GM13976 (cell line): ENCODE measurements at regions not wholly inside any gene's neighbourhood (a gene's known extent, or its start where the extent isn't known, plus 50 kb on each side); places are given as distances from the start of the nearest gene placed in this dataset.
A peak's percentile ranks its signal among the peaks of the same experiment; 100 is the strongest.
"Not testable (repeated sequence)": the region's sequence is repeated elsewhere in the genome, so short reads cannot be mapped to it uniquely, and the experiment has no call there.

ENCODE experiments used
- DNase-seq: peaks from one replicate; pipeline ENCODE4 v3.0.0; 2012; ENCODE audit warnings: low spot score
- in situ Hi-C: fragments of 300-500 bp; cut with MboI; formaldehyde crosslinking; loops from one replicate; pipeline ENCODE4 v1.12.0; 2022; ENCODE audit warnings: low sequenced_read_pairs, mixed read lengths, inconsistent platforms; ENCODE audit not compliant: unreplicated experiment
- TF ChIP-seq, protein P1 (sequence below): IDR thresholded peaks from 2 replicates; pipeline ENCODE4 v1.5.1; 2012; ENCODE audit warnings: borderline replicate concordance, mild to moderate bottlenecking; ENCODE audit not compliant: insufficient read depth; ENCODE audit errors: extremely low read depth, missing control alignments, control extremely low read depth

DNA sequence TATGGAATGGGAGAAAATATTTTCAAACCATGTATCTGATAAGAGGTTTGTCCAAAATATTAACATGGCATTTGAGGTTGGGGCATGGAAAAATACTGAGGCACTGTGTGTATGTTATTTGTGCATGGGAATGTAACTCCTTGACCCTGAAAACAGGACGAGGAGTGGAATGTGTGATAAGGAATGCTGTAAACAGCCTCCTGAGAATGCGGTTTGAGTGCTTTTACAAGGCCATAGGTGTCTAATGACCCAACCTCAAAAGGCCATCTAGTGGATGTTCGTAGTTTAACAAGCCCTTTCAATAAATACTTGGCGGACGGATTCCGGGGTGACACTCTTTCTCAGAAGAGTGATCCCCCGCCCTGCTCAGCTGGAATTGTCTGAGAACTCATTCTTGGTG, 162.9 kb upstream of the USP9X start:
- DNase-seq, result no peak
- TF ChIP-seq, protein P1, sequence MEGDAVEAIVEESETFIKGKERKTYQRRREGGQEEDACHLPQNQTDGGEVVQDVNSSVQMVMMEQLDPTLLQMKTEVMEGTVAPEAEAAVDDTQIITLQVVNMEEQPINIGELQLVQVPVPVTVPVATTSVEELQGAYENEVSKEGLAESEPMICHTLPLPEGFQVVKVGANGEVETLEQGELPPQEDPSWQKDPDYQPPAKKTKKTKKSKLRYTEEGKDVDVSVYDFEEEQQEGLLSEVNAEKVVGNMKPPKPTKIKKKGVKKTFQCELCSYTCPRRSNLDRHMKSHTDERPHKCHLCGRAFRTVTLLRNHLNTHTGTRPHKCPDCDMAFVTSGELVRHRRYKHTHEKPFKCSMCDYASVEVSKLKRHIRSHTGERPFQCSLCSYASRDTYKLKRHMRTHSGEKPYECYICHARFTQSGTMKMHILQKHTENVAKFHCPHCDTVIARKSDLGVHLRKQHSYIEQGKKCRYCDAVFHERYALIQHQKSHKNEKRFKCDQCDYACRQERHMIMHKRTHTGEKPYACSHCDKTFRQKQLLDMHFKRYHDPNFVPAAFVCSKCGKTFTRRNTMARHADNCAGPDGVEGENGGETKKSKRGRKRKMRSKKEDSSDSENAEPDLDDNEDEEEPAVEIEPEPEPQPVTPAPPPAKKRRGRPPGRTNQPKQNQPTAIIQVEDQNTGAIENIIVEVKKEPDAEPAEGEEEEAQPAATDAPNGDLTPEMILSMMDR, result no peak
- in situ Hi-C loops, result no loop called here

DNA sequence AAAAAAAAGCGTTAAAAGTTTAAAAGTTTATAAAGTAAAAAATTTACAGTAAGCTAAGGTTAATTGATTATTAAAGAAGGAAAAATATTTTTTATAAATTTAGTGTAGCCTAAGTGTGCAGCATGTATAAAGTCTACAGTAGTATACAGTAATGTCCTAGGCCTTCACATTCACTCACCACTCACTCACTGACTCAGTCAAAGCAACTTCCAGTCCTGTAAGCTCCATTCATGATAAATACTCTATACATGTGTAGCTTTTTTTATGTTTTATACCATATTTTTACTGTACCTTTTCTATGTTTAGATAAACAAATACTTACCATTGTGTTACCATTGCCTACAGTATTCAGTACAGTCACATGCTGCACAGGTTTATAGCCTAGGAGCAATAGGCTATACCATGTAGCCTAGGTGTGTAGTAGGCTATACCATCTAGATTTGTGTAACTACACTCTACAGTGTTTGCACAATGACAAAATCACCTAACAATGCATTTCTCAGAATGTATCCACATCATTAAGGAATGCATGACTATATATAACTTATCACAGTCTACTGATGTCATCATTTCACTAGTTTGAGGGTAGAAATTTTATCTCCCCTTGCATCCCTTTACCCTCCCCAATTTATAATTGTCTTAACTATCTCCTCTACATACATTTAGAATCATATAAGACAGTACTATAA, 158.4 kb upstream of the USP9X start:
- in situ Hi-C loops, result not testable (repeated sequence)

DNA sequence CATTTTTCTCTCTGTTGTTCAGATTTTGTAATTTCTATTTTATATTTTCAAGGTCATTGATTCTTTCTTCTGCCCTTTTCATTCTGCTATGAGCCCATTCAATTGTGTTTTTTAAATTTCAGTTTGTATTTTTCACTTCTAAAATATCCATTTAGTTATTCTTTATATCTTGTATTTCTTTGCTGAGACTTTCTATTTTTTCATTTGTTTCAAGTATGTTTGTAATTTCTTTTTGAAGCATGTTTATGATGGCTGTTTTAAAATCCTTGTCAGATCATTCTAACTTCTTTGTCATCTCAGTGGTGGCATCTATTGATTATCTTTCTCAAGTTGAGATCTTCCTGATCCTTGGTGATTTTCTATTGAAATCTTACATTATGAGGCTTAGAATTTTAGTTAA, 157.2 kb upstream of the USP9X start:
- TF ChIP-seq, protein P1, result no peak

More for the DNA sequence above, 158.4 kb upstream of the USP9X start:
- not testable (repeated sequence) for DNase-seq

DNA sequence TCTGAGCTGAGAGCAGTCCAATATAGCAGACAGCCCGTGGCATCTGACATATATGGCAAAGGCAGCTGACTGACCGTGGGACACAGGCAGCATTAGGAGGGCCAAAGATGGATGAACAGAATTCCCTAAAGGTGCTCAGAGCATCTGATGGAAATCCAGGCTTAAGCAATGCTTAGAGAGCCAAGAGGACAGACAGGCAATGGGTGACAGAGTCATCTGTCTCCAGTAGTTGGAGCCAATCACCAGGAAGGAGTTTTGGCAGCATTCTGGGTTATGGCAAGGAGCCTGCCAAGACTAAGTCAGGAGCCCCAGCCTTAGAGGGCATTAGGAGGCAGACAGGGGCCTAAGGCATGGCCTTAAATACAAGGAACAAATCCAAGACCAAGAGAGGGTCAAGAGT, 153.3 kb upstream of the USP9X start:
- DNase-seq, result peak; percentile 22
- in situ Hi-C loops, result no loop called here
- TF ChIP-seq, protein P1, result no peak

More for the DNA sequence above, 157.2 kb upstream of the USP9X start:
- in situ Hi-C loops, result no loop called here
- DNase-seq, result no peak

DNA sequence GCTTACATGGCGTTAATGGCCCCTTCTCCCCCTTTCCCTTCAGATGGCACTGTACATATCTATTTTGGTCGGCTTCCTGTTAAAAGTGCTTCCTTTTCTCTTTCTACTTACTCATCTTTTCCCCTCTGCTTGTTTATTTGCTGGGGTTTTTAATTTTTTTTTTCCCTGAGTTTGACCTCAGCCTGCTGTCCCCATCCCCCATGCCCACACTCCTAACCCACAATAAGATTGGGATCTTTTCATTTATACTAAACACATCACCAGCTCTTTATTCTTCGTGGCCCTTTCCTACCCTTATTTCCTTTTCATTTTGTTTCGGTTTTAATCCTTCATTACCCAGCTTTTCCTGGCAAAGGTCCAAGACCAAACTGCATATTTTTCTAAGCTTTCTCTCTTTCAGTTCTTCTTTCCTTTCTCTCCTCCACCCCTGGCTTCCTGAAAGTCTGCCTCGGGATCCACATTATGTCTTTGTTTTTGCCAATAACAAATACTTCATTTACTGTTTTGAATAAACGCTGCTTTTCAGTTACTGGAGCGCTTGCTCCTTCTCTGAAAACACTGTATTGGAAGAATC, 152.0 kb upstream of the USP9X start:
- DNase-seq, result peak; percentile 36
- in situ Hi-C loops, result no loop called here

DNA sequence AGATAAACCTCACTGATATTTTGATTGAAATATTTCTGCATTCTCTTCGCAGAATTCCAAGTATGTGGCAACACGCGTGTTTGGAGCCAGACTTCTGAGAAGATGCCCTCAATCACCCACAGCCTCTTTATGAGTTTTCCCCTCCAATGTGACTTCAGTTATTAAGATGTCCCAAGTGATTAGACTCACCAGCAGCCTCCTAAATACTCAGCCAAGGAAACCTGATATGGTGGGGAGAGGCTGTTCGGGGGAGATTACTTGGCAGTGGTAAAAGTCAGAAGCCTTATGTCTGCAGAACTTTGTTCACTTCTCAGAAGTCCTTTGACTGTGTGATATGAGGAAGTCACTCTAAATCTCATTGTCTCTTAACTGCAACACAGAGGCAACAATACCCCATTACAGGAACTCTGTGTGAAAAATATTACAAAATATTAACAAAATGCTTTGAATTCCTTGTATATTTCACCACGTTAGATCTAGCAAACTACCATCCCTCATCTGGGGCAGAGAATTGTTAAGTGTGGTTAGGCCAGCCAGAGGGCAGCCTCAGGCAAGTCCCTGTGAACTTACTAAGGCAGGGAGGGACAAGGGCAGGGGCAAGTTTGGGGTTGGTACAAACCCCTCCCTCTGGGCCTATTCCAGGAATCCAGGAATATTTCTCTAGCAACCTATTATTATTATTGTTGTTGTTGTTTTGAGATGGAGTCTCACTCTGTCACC, 151.4 kb upstream of the USP9X start:
- in situ Hi-C loops, result no loop called here
- TF ChIP-seq, protein P1, result no peak
- no peak for DNase-seq

More for the DNA sequence above, 152.0 kb upstream of the USP9X start:
- TF ChIP-seq, protein P1, result no peak

DNA sequence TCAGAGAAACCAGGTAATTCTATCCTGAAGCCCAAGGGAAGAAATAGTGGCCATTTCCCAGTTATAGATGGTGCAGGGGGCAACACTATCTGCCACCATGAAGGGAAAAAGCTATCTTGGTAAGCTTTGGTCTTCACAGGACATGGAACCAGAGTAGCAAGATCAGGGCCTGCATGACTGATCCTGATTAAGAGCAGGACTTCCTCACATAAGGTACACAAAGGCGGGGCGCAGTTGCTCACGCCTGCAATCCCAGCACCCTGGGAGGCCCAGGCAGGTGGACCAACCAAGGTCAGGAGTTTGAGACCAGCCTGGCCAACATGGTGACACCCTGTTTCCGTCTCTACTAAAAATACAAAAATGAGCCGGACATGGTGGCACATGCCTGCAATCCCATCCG, 148.4 kb upstream of the USP9X start:
- no peak for DNase-seq
- in situ Hi-C loops, result no loop called here
- TF ChIP-seq, protein P1, result no peak
